Fibroblast of lung (primary cell): ENCODE measurements at regions not wholly inside any gene's neighbourhood (a gene's known extent, or its start where the extent isn't known, plus 50 kb on each side); places are given as distances from the start of the nearest gene placed in this dataset.

Source experiments
- CTCF ChIP-seq, 2 donors: IDR thresholded peaks in 1 of 2; conservative IDR thresholded peaks in 1 of 2; 1 replicate in 1 of 2; 2 replicates in 1 of 2; pipeline ENCODE4 v1.5.1; 2011 to 2012; ENCODE audit warnings: low read length in 2 of 2, control low read depth in 1 of 2, inconsistent platforms in 1 of 2, low read depth in 1 of 2, mild to moderate bottlenecking in 1 of 2
- EZH2 ChIP-seq: IDR thresholded peaks from 2 replicates; pipeline ENCODE4 v1.5.1; 2012; ENCODE audit warnings: low read length, control low read depth, mild to moderate bottlenecking; ENCODE audit errors: missing control alignments

GRCh38 chr4:175034986-175035705, 117.0 kb downstream of the ADAM29 start:
- TF ChIP-seq CTCF (conservative IDR thresholded peaks at IDR 0.05 in 1 of 2, IDR thresholded peaks at IDR 0.05 in 1 of 2; ENCODE audit: low read depth in 1 of 2, low read length in 2 of 2) = no peak
- no peak for TF ChIP-seq EZH2
